H9 (cell line): ENCODE measurements at regions not wholly inside any gene's neighbourhood (a gene's known extent, or its start where the extent isn't known, plus 50 kb on each side); places are given as distances from the start of the nearest gene placed in this dataset.
"Not testable (repeated sequence)": the region's sequence is repeated elsewhere in the genome, so short reads cannot be mapped to it uniquely, and the experiment has no call there.

ENCODE experiments used
- DNase-seq: peaks from one replicate; pipeline ENCODE4 v3.0.0-alpha.2; 2017
- H2AFZ ChIP-seq: one replicate; pipeline ENCODE4 v1.6.1; 2013; ENCODE audit warnings: mild to moderate bottlenecking, low read length, control low read depth, moderate library complexity
- H2AK5ac ChIP-seq: 2 replicates; pipeline ENCODE4 v1.6.1; 2013; ENCODE audit warnings: low read length, control low read depth, mixed read lengths; ENCODE audit not compliant: insufficient read length
- H2BK120ac ChIP-seq: one replicate; pipeline ENCODE4 v1.6.1; 2013; ENCODE audit warnings: low read depth, mild to moderate bottlenecking, low read length, control low read depth, inconsistent platforms; ENCODE audit not compliant: poor library complexity, severe bottlenecking
- H2BK12ac ChIP-seq: 2 replicates; pipeline ENCODE4 v1.6.1; 2013; ENCODE audit warnings: low read length, control low read depth, mixed read lengths, low read depth; ENCODE audit not compliant: insufficient read length
- H2BK15ac ChIP-seq: 2 replicates; pipeline ENCODE4 v1.6.1; 2013; ENCODE audit warnings: low read depth, low read length, control low read depth
- H2BK20ac ChIP-seq: one replicate; pipeline ENCODE4 v1.6.1; 2013; ENCODE audit warnings: low read depth, mild to moderate bottlenecking, low read length, control low read depth, inconsistent platforms; ENCODE audit not compliant: poor library complexity, severe bottlenecking
- H2BK5ac ChIP-seq: 2 replicates; pipeline ENCODE4 v1.6.1; 2013; ENCODE audit warnings: low read length, control low read depth, mixed read lengths; ENCODE audit not compliant: insufficient read length
- H3K14ac ChIP-seq: 2 replicates; pipeline ENCODE4 v1.6.1; 2013; ENCODE audit warnings: low read length, control low read depth; ENCODE audit not compliant: insufficient read depth
- H3K18ac ChIP-seq: 2 replicates; pipeline ENCODE4 v1.6.1; 2013; ENCODE audit warnings: low read depth, mild to moderate bottlenecking, mixed read lengths, low read length, control low read depth; ENCODE audit not compliant: insufficient read length
- H3K23ac ChIP-seq: 2 replicates; pipeline ENCODE4 v1.6.1; 2013; ENCODE audit warnings: low read length, control low read depth, mixed read lengths, low read depth; ENCODE audit not compliant: insufficient read length
- H3K23me2 ChIP-seq: 2 replicates; pipeline ENCODE4 v1.6.1; 2013; ENCODE audit warnings: low read depth, mild to moderate bottlenecking, mixed read lengths, low read length, control low read depth; ENCODE audit not compliant: insufficient read length, poor library complexity, severe bottlenecking
- H3K27ac ChIP-seq: 2 replicates; pipeline ENCODE4 v1.5.1; 2013; ENCODE audit warnings: low read length, control low read depth, mixed read lengths, low read depth; ENCODE audit not compliant: insufficient read length
- H3K27me3 ChIP-seq: 2 replicates; pipeline ENCODE4 v1.6.1; 2013; ENCODE audit warnings: low read length, control low read depth, inconsistent platforms; ENCODE audit not compliant: insufficient read depth
- H3K4ac ChIP-seq: 2 replicates; pipeline ENCODE4 v1.6.1; 2013; ENCODE audit warnings: low read depth, mild to moderate bottlenecking, control low read depth, inconsistent platforms, low read length, moderate library complexity
- H3K4me1 ChIP-seq: 2 replicates; pipeline ENCODE4 v1.6.1; 2013; ENCODE audit warnings: low read length, control low read depth, inconsistent platforms; ENCODE audit not compliant: insufficient read depth
- H3K4me2 ChIP-seq: 2 replicates; pipeline ENCODE4 v1.6.1; 2013; ENCODE audit warnings: low read length, control low read depth, mixed read lengths; ENCODE audit not compliant: insufficient read length, insufficient read depth
- H3K56ac ChIP-seq: 2 replicates; pipeline ENCODE4 v1.6.1; 2013; ENCODE audit warnings: low read depth, mild to moderate bottlenecking, mixed read lengths, low read length, control low read depth; ENCODE audit not compliant: insufficient read length
- H3K79me1 ChIP-seq: 2 replicates; pipeline ENCODE4 v1.6.1; 2013; ENCODE audit warnings: low read depth, mild to moderate bottlenecking, moderate library complexity, low read length, control low read depth, inconsistent platforms; ENCODE audit not compliant: insufficient read depth, poor library complexity, severe bottlenecking
- H3K79me2 ChIP-seq: 2 replicates; pipeline ENCODE4 v1.6.1; 2013; ENCODE audit warnings: low read length, control low read depth, inconsistent platforms; ENCODE audit not compliant: insufficient read depth
- H3K9ac ChIP-seq: 2 replicates; pipeline ENCODE4 v1.6.1; 2013; ENCODE audit warnings: low read length, control low read depth, mixed read lengths; ENCODE audit not compliant: insufficient read length; ENCODE audit errors: extremely low read depth
- H3K9me3 ChIP-seq: one replicate; pipeline ENCODE4 v1.6.1; 2013; ENCODE audit warnings: low read depth, low read length, inconsistent platforms; ENCODE audit not compliant: control insufficient read depth
- H3T11ph ChIP-seq: one replicate; pipeline ENCODE4 v1.6.1; 2013; ENCODE audit warnings: mild to moderate bottlenecking, low read length, control low read depth, inconsistent platforms
- H4K20me1 ChIP-seq: one replicate; pipeline ENCODE4 v1.6.1; 2013; ENCODE audit not compliant: control insufficient read depth, insufficient read length, insufficient read depth
- H4K5ac ChIP-seq: 2 replicates; pipeline ENCODE4 v1.6.1; 2013; ENCODE audit warnings: low read depth, mild to moderate bottlenecking, mixed read lengths, low read length, control low read depth; ENCODE audit not compliant: insufficient read length
- H4K8ac ChIP-seq: replicated peaks from 2 replicates; pipeline ENCODE4 v1.6.1; 2013; ENCODE audit warnings: low read length, control low read depth, mixed read lengths, low read depth; ENCODE audit not compliant: insufficient read length
- H4K91ac ChIP-seq: 2 replicates; pipeline ENCODE4 v1.6.1; 2013; ENCODE audit warnings: low read depth, mild to moderate bottlenecking, moderate library complexity, mixed read lengths, low read length, control low read depth; ENCODE audit not compliant: insufficient read length
- H3K27ac Mint-ChIP-seq, 3 experiments: 2 replicates in 2 of 3; 3 replicates in 1 of 3; pipeline ENCODE4 v1.8.0; 2020 to 2021; ENCODE audit warnings: mixed read lengths in 3 of 3, mild to moderate bottlenecking in 1 of 3, moderate library complexity in 1 of 3
- H3K27me3 Mint-ChIP-seq: 2 replicates; pipeline ENCODE4 v1.8.0; 2021; ENCODE audit warnings: low read depth, mild to moderate bottlenecking, moderate library complexity, mixed read lengths
- H3K36me3 Mint-ChIP-seq, 3 experiments: 2 replicates in 2 of 3; 3 replicates in 1 of 3; pipeline ENCODE4 v1.8.0; 2020 to 2021; ENCODE audit warnings: low read depth in 3 of 3, mixed read lengths in 3 of 3; ENCODE audit not compliant: insufficient read depth in 1 of 3
- H3K4me1 Mint-ChIP-seq, 2 experiments: 2 replicates each; pipeline ENCODE4 v1.8.0; 2020; ENCODE audit warnings: mixed read lengths in 2 of 2
- H3K4me3 Mint-ChIP-seq, 2 experiments: 2 replicates in 1 of 2; 3 replicates in 1 of 2; pipeline ENCODE4 v1.8.0; 2020 to 2021; ENCODE audit warnings: mild to moderate bottlenecking in 2 of 2, mixed read lengths in 2 of 2, moderate library complexity in 1 of 2
- H3K9me3 Mint-ChIP-seq, 2 experiments: 2 replicates in 1 of 2; 3 replicates in 1 of 2; pipeline ENCODE4 v1.8.0; 2020; ENCODE audit warnings: mild to moderate bottlenecking in 2 of 2, mixed read lengths in 2 of 2, moderate library complexity in 1 of 2
- CTCF ChIP-seq: fragments of 200-600 bp; sonication (generic); conservative IDR thresholded peaks from 3 replicates; pipeline ENCODE4 v1.8.0; 2021; ENCODE audit warnings: antibody characterized with exemption, mild to moderate bottlenecking
- WGBS: extraction: QIAGEN DNeasy Blood & Tissue Kit; methylation state at CpG from one replicate; pipeline ENCODE4 v1.1.7; 2013; ENCODE audit warnings: missing lambda C conversion rate, low lambda C conversion rate, mixed read lengths; ENCODE audit not compliant: insufficient read length; ENCODE audit errors: extremely low coverage; 5-methylcytosine and 5-hydroxymethylcytosine counted together

GRCh38 chr17:74128456-74129211 is 74.8 kb upstream of the RPL38 start:
- no peak overlapping the region for H3K56ac ChIP-seq
- TF ChIP-seq CTCF = no peak
- no peak overlapping the region for H2BK120ac ChIP-seq
- H3K27ac Mint-ChIP-seq = no peak overlapping the region; a peak in 3 of 7 replicates
- DNase-seq = peak; percentile 27
- H4K91ac ChIP-seq = no peak overlapping the region
- H3K9me3 Mint-ChIP-seq = no peaks in the 10 kb centered on the region; a peak in 3 of 5 replicates
- H3K9me3 ChIP-seq = no peaks in the 10 kb centered on the region
- no peak overlapping the region for H3K9ac ChIP-seq
- no peak overlapping the region for H4K8ac ChIP-seq
- no peak overlapping the region for H3K4me2 ChIP-seq
- no peak overlapping the region for H4K5ac ChIP-seq
- H3K27me3 ChIP-seq = no peaks in the 10 kb centered on the region
- no peak overlapping the region for H3K23ac ChIP-seq
- H3K79me1 ChIP-seq = no peaks in the 10 kb centered on the region
- H2BK12ac ChIP-seq = no peak overlapping the region
- H3K23me2 ChIP-seq = no peaks in the 10 kb centered on the region
- no peak overlapping the region for H2AFZ ChIP-seq
- H3K4me1 Mint-ChIP-seq = peaks cover 17 to 33% of the 10 kb centered on the region in 2 experiments
- no peak overlapping the region for H2AK5ac ChIP-seq
- no peak overlapping the region for H2BK15ac ChIP-seq
- H3K27me3 Mint-ChIP-seq = peaks cover 17% of the 10 kb centered on the region
- no peak overlapping the region for H2BK5ac ChIP-seq
- WGBS = no CpG with 5 or more reads among the region's 10 CpGs
- no peak overlapping the region for H3K14ac ChIP-seq
- no peak overlapping the region for H3K18ac ChIP-seq
- no peak overlapping the region for H3K4ac ChIP-seq
- no peaks in the 10 kb centered on the region; a peak in 1 of 7 replicates for H3K36me3 Mint-ChIP-seq
- H2BK20ac ChIP-seq = no peak overlapping the region
- H4K20me1 ChIP-seq = no peaks in the 10 kb centered on the region
- H3K4me3 Mint-ChIP-seq = no peak overlapping the region
- H3T11ph ChIP-seq = no peak overlapping the region
- no peak overlapping the region for H3K27ac ChIP-seq
- H3K4me1 ChIP-seq = peaks cover 1% of the 10 kb centered on the region; the same call in 1 of the 2 replicates
- no peaks in the 10 kb centered on the region for H3K79me2 ChIP-seq

DNA sequence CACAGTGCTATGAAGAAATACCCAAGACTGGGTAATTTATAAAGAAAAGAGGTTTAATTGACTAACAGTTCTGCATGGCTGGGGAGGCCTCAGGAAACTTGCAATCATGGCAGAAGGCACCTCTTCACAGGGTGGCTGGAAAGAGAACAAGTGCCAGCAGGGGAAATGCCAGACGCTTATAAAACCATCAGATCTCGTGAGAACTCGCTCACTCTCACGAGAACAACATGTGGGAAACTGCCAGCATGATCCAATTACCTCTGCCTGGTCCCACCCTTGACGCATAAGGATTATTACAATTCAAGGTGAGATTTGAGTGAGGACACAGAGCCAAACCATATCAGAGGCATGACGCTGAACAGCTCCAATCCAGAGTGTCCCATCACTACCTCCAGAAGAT is 73.7 kb upstream of the RPL38 start:
- H3K27ac Mint-ChIP-seq, H3K56ac ChIP-seq, H3K4me2 ChIP-seq, H2BK15ac ChIP-seq, H2BK20ac ChIP-seq, H3K79me1 ChIP-seq, H3K36me3 Mint-ChIP-seq, H4K5ac ChIP-seq, H3K4me1 ChIP-seq, H3K27ac ChIP-seq, H2AFZ ChIP-seq, H3T11ph ChIP-seq, H3K4me3 Mint-ChIP-seq, H4K91ac ChIP-seq, H3K9me3 ChIP-seq, H3K18ac ChIP-seq, H2BK120ac ChIP-seq, H3K9me3 Mint-ChIP-seq, H3K79me2 ChIP-seq, H3K14ac ChIP-seq, H3K23me2 ChIP-seq, H2BK12ac ChIP-seq, H2AK5ac ChIP-seq, H4K8ac ChIP-seq, H2BK5ac ChIP-seq, H3K23ac ChIP-seq, H3K27me3 ChIP-seq, H3K4ac ChIP-seq, H4K20me1 ChIP-seq, H3K9ac ChIP-seq: not testable (repeated sequence)
- no CpG with 5 or more reads among the region's 6 CpGs for WGBS
- H3K4me1 Mint-ChIP-seq = peaks cover 21 to 40% of the 10 kb centered on the region in 2 experiments
- peaks cover 17% of the 10 kb centered on the region for H3K27me3 Mint-ChIP-seq
- peak; percentile 21 for DNase-seq
